B cell (primary cell): ENCODE measurements at regions not wholly inside any gene's neighbourhood (a gene's known extent, or its start where the extent isn't known, plus 50 kb on each side); places are given as distances from the start of the nearest gene placed in this dataset.

Experiments
- EZH2 ChIP-seq: IDR thresholded peaks from 2 replicates; pipeline ENCODE4 v1.6.1; 2012; ENCODE audit warnings: borderline replicate concordance, low read depth, mild to moderate bottlenecking, moderate library complexity, low read length; ENCODE audit not compliant: insufficient read depth, poor library complexity, severe bottlenecking
- TF ChIP-seq, protein P1 (sequence below): fragments of 200-600 bp; IDR thresholded peaks from one replicate; pipeline ENCODE4 v1.8.0; 2022; ENCODE audit warnings: antibody characterized with exemption, mild to moderate bottlenecking

DNA sequence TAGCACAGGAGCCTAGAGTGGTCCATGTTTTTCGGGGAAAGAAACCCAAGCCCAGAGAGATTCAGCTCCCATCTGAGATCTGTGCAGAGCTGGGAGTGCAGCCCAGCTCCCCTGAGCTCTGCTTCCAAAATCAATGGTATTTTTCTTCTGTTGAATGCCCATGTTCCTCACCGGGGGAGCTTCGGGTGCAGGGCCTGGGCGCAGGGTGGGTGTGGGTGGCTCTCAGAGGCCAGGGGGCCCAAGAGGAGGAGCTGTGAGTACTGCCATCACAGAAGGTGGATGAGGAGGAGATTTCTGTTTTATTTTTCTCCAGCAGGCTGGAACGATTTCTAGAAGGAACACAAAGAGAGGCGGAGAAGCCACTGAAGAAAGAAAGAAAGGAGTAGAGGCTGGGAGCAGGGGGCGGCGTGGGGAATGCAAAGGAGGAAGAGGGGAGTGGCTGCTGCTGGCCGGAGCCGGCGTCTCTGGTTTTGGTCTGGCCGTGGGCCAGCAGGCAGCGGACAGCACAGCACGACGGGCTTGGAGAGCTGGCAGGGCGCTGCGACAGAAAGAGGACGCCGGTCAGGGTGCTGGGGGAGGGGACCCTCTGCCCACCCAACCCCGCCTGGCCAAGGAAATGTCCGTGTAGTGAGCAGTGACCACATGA is 76.2 kb upstream of the KSR1 start:
- TF ChIP-seq, protein P1, sequence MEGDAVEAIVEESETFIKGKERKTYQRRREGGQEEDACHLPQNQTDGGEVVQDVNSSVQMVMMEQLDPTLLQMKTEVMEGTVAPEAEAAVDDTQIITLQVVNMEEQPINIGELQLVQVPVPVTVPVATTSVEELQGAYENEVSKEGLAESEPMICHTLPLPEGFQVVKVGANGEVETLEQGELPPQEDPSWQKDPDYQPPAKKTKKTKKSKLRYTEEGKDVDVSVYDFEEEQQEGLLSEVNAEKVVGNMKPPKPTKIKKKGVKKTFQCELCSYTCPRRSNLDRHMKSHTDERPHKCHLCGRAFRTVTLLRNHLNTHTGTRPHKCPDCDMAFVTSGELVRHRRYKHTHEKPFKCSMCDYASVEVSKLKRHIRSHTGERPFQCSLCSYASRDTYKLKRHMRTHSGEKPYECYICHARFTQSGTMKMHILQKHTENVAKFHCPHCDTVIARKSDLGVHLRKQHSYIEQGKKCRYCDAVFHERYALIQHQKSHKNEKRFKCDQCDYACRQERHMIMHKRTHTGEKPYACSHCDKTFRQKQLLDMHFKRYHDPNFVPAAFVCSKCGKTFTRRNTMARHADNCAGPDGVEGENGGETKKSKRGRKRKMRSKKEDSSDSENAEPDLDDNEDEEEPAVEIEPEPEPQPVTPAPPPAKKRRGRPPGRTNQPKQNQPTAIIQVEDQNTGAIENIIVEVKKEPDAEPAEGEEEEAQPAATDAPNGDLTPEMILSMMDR = no peak
- no peak for TF ChIP-seq EZH2
